ENCODE measurements at regions not wholly inside any gene's neighbourhood (a gene's known extent, or its start where the extent isn't known, plus 50 kb on each side); places are given as distances from the start of the nearest gene placed in this dataset.

GRCh38 chr10:80861882-80862281, 324.2 kb downstream of the SH2D4B start:
- no peak for DNase-seq

- no peak for DNase-seq
Observed at GRCh38 chr10:80870282-80870681, 332.6 kb downstream of the SH2D4B start.

- DNase-seq: no peak
Observed at GRCh38 chr10:80871083-80871482, 333.4 kb downstream of the SH2D4B start.

GRCh38 chr10:80878330-80878729, 340.6 kb downstream of the SH2D4B start:
- no peak for DNase-seq

- DNase-seq: no peak
Observed at GRCh38 chr10:80890146-80890545, 352.4 kb downstream of the SH2D4B start.

- DNase-seq: no peak
Observed at GRCh38 chr10:80893256-80893655, 355.6 kb downstream of the SH2D4B start.

- DNase-seq: no peak
Observed at GRCh38 chr10:80894311-80894791, 356.6 kb downstream of the SH2D4B start.

- DNase-seq: no peak
Observed at GRCh38 chr10:80894797-80895467, 357.2 kb downstream of the SH2D4B start.

- DNase-seq: no peak
Observed at GRCh38 chr10:80896076-80896475, 358.4 kb downstream of the SH2D4B start.

- no peak for DNase-seq
Observed at GRCh38 chr10:80896959-80897358, 359.3 kb downstream of the SH2D4B start.

GRCh38 chr10:80900661-80901060, 363.0 kb downstream of the SH2D4B start:
- DNase-seq: no peak

GRCh38 chr10:80908611-80909010, 370.9 kb downstream of the SH2D4B start:
- no peak for DNase-seq

- no peak for DNase-seq
Observed at GRCh38 chr10:80909254-80909653, 371.6 kb downstream of the SH2D4B start.

GRCh38 chr10:80917636-80918035, 379.9 kb downstream of the SH2D4B start:
- no peak for DNase-seq

- no peak for DNase-seq
Observed at GRCh38 chr10:80921032-80921431, 383.3 kb downstream of the SH2D4B start.

- DNase-seq: peak in 1 of 2 donors; percentile 3
Observed at GRCh38 chr10:80924063-80924952, 386.6 kb downstream of the SH2D4B start.

GRCh38 chr10:80927419-80928078, 389.8 kb downstream of the SH2D4B start:
- no peak for DNase-seq

GRCh38 chr10:80938903-80939302, 401.2 kb downstream of the SH2D4B start:
- DNase-seq: no peak

- no peak for DNase-seq
Observed at GRCh38 chr10:80945264-80945880, 407.7 kb downstream of the SH2D4B start.

GRCh38 chr10:80946073-80946472, 408.4 kb downstream of the SH2D4B start:
- no peak for DNase-seq

GRCh38 chr10:80946957-80947726, 409.4 kb downstream of the SH2D4B start:
- no peak for DNase-seq

- DNase-seq: no peak
Observed at GRCh38 chr10:80949785-80950184, 412.1 kb downstream of the SH2D4B start.

Measured in CD4-positive, alpha-beta T cell treated with Interleukin-1 beta for 1 hour (primary cell).